Suprapubic skin (tissue), 4 donors: ENCODE measurements at regions not wholly inside any gene's neighbourhood (a gene's known extent, or its start where the extent isn't known, plus 50 kb on each side); places are given as distances from the start of the nearest gene placed in this dataset.

ENCODE experiments used
- CTCF ChIP-seq, 2 donors: fragments of 200-600 bp in 1 of 2; fragments of 450-650 bp in 1 of 2; sonication (generic) in 1 of 2; IDR thresholded peaks; one replicate each; pipeline ENCODE4 v1.5.1; 2016 to 2019; ENCODE audit warnings: antibody characterized with exemption in 2 of 2, mild to moderate bottlenecking in 1 of 2, moderate library complexity in 1 of 2
- EP300 ChIP-seq: sonication (generic); formaldehyde crosslinking; IDR thresholded peaks from one replicate; pipeline ENCODE4 v1.6.1; 2017; ENCODE audit warnings: antibody characterized with exemption
- POLR2A ChIP-seq, 2 donors: fragments of 450-650 bp; IDR thresholded peaks; one replicate each; pipeline ENCODE4 v1.6.1; 2017; ENCODE audit warnings: antibody characterized with exemption in 2 of 2, mild to moderate bottlenecking in 2 of 2, moderate library complexity in 2 of 2
- POLR2AphosphoS5 ChIP-seq, 3 donors: sonication (generic); formaldehyde crosslinking; IDR thresholded peaks; one replicate each; pipeline ENCODE4 v1.6.1; 2017; ENCODE audit warnings: antibody characterized with exemption in 3 of 3

- TF ChIP-seq CTCF (IDR thresholded peaks at IDR 0.05) (no peak), POLR2AphosphoS5 (IDR thresholded peaks at IDR 0.05) (no peak), POLR2A (IDR thresholded peaks at IDR 0.05) (no peak), EP300 (no peak)
Observed at GRCh38 chr7:15832996-15833395, 146.5 kb upstream of the MEOX2 start.
